ENCODE measurements at regions not wholly inside any gene's neighbourhood (a gene's known extent, or its start where the extent isn't known, plus 50 kb on each side); places are given as distances from the start of the nearest gene placed in this dataset.
"Not testable (repeated sequence)": the region's sequence is repeated elsewhere in the genome, so short reads cannot be mapped to it uniquely, and the experiment has no call there.

GRCh38 chrX:16067886-16068515 lies 55.4 kb upstream of the GRPR start:
- no peak for DNase-seq

GRCh38 chrX:16063921-16064320 lies 59.4 kb upstream of the GRPR start:
- DNase-seq = peak; percentile 54

GRCh38 chrX:16063141-16063540 lies 60.2 kb upstream of the GRPR start:
- DNase-seq = no peak

DNA sequence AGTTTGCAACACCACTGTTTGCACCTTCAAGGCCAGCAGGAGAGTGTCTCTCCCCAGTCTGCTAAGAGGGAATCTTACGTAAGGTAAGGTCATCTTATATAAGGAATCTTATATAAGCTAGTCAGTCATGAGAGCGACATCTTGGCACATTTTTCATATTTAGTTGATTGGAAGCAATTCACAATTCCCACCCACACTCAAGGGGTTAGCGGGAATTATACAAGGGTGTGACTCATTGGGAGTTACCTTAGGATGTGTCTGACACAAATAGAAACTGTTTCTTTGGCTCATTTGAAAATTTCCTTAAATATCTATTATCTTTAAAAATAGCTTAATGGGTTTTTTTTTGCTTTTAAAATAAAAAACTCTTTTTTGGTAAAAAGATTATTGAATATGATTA lies 62.1 kb upstream of the GRPR start:
- no peak for DNase-seq

DNA sequence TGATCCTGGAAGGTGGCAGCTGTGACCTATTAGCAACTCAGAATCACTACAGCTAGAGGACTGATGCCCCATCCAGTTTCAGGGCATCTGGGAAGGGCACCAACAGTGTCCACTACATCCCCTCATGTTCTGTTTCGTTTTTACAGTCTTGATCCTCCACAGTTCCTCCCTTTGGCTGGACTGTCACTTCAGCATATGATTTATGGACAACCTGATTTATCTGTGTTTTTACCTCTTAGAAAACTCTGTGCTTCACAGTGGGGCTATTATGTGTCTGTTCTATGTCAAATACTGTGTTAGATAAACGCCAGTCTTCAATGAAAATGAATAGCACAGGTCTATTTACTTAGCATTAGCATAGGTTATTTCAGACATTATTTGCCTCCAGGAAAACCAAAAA lies 63.1 kb upstream of the GRPR start:
- DNase-seq = no peak

- not testable (repeated sequence) for DNase-seq
Measured at GRCh38 chrX:16049126-16049525, 74.2 kb upstream of the GRPR start.

DNA sequence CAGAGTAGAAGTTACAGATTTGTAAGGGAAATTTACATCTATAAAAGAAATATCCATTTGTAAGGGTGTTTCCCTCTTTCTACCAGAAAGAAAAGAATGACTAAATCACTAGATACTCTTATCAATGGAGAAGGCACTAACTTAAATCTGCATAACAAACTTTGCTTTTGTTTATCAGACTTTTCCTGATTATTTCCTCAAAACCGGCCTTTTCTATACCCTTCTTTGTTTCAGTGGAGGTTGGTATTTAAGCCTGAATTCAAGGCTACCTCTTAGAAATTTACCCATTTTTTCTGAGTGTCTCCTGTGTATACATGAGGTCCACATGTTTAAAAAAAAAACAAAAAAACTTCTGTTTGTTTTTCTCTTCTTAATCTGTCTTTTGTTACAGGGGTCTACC lies 80.4 kb upstream of the GRPR start:
- no peak for DNase-seq

DNA sequence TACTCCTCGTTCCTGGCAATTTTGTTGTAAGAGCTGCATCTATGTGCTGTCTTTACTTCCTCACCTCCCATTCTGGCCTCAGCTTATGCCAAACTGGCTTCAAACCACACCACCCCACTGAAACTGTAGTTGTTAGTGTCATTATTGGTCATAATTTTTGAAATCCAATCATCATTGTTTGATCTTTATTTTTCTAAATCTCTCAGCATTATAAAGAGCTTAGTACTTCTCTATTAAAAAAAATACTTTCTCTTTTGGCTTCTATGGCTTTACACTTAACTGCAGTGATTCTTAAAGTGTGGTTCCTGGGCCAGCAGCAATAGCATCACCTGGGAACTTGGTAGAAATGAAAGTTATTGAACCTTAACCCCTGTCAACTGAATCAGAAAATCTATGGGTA lies 83.5 kb upstream of the GRPR start:
- no peak for DNase-seq

DNA sequence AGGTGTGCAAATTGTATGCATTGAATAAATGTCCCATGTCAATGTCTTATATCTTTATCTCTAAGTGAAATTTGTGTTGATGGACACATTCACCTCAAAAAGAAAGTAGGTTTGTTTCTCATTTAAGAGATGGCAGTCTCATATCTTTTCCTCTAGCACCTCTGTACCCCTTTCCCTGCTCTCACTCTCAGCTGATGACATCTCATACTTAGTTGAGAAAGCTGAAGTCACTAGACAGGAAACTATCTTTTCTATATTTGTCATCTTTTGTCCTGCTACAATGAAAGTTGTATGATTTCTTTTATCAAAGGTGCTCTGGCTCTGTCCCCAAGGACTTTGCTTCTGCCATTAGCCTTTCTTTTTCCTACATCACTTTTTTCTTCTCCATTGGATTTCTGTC lies 84.0 kb upstream of the GRPR start:
- no peak for DNase-seq

- DNase-seq = no peak
Measured at GRCh38 chrX:16033331-16033730, 90.0 kb upstream of the GRPR start.

DNA sequence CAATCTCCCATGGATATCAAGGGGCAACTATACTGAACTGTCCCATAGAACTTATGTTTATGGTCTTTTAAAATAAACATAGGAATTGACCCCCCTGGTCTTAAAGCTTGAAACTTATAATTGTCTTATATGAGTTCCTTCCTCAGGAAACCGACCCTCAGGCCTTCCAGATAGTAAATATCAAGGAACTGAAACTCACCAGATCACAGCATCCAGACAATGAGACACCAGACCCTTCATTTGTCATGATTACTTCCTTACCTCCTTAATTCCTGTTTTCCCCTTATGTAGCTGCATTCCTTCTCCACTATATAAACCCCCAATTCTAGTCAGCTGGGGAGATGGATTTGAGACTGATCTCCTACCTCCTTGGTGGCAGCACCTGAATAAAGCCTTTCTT lies 94.8 kb upstream of the GRPR start:
- no peak for DNase-seq

GRCh38 chrX:16023790-16024734 lies 99.3 kb upstream of the GRPR start:
- DNase-seq = no peak

- no peak for DNase-seq
Measured at GRCh38 chrX:16022580-16023200, 100.7 kb upstream of the GRPR start.

GRCh38 chrX:16018291-16018690 lies 105.1 kb upstream of the GRPR start:
- no peak for DNase-seq

GRCh38 chrX:16014171-16014570 lies 109.2 kb upstream of the GRPR start:
- no peak for DNase-seq

- no peak for DNase-seq
Measured at GRCh38 chrX:16012250-16012649, 111.1 kb upstream of the GRPR start.

DNA sequence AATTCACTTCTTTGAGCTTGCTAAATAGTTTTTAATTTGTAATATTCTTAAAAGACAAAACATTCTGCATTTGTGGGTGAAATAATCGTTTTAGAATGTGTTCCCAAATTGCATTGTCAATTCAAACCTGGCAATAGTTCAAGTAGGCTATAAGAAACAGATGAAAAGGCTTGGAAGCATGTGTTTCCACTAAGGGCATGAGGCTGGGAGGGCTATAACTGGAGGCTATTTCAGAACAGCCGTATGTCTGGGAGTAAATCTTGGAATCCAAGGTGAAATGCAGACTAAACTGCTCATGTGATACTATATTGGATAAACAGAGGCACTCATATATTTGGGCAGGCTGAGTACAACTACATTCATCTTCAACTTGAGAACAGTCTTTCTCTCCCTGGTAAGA lies 117.4 kb upstream of the GRPR start:
- DNase-seq = no peak

GRCh38 chrX:16002185-16002584 lies 121.2 kb upstream of the GRPR start:
- no peak for DNase-seq

DNA sequence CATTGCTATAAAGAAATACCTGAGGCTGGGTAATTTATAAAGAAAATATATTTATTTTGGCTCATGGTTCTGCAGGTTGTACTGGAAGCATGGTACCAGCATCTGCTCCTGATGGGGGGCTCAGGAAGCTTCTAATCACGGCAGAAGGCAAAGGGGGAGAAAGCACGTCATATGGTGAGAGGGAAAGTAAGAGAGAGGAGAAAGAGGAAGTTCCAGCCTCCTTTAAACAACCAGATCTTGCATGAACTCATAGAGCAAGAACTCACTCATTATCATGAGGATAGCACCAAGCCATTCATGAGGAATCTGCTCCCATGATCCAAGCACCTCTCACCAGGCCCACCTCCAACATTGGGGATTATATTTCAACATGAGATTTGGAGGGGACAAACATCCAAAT lies 125.0 kb upstream of the GRPR start:
- no peak for DNase-seq

GRCh38 chrX:15989716-15990115 lies 133.6 kb upstream of the GRPR start:
- no peak for DNase-seq

- DNase-seq = no peak
Measured at GRCh38 chrX:15988661-15989603, 134.3 kb upstream of the AP1S2 start.

GRCh38 chrX:15985937-15986336 lies 131.3 kb upstream of the AP1S2 start:
- DNase-seq = no peak

Measured in muscle of arm (tissue), 1 donor.